GM12878 (cell line): ENCODE measurements at regions not wholly inside any gene's neighbourhood (a gene's known extent, or its start where the extent isn't known, plus 50 kb on each side); places are given as distances from the start of the nearest gene placed in this dataset.

Experiments
- ASH2L ChIP-seq: fragments of 300-600, 200-600 bp; sonication (generic); IDR thresholded peaks from 2 replicates; pipeline ENCODE4 v1.6.1; 2017; ENCODE audit warnings: low read depth, mild to moderate bottlenecking, borderline replicate concordance
- FOXK2 ChIP-seq: fragments of 450-650 bp; IDR thresholded peaks from 2 replicates; pipeline ENCODE4 v1.6.1; 2017; ENCODE audit warnings: mild to moderate bottlenecking, moderate library complexity
- JUND ChIP-seq: IDR thresholded peaks from 2 replicates; pipeline ENCODE4 v1.6.1; 2012; ENCODE audit warnings: low read depth, mild to moderate bottlenecking, low read length, improper control_type of control experiment, moderate library complexity
- MYC ChIP-seq: IDR thresholded peaks from 2 replicates; pipeline ENCODE4 v1.6.1; 2011; ENCODE audit warnings: mild to moderate bottlenecking, low read length, moderate library complexity, inconsistent platforms; ENCODE audit not compliant: insufficient read depth, insufficient replicate concordance, insufficient read length, severe bottlenecking
- RAD51 ChIP-seq: fragments of 450-650 bp; IDR thresholded peaks from 2 replicates; pipeline ENCODE4 v1.6.1; 2016; ENCODE audit warnings: moderate library complexity, mild to moderate bottlenecking, inconsistent platforms
- YY1 ChIP-seq: IDR thresholded peaks from 2 replicates; pipeline ENCODE4 v1.6.1; 2011; ENCODE audit warnings: low read depth, mild to moderate bottlenecking, low read length
- TF ChIP-seq, protein P1 (sequence below): IDR thresholded peaks from 2 replicates; pipeline ENCODE4 v1.6.1; 2011; ENCODE audit warnings: low read depth, low read length, improper control_type of control experiment, borderline replicate concordance
- TF ChIP-seq, protein P2 (sequence below), 3 experiments: IDR thresholded peaks in 2 of 3; conservative IDR thresholded peaks in 1 of 3; 2 replicates each; pipeline ENCODE4 v1.5.1; 2011; ENCODE audit warnings: low read depth in 3 of 3, low read length in 3 of 3, mild to moderate bottlenecking in 3 of 3, control low read depth in 2 of 3, moderate library complexity in 2 of 3, inconsistent platforms in 1 of 3, mixed read lengths in 1 of 3; ENCODE audit not compliant: control insufficient read depth in 2 of 3, insufficient read depth in 1 of 3; ENCODE audit errors: extremely low read depth in 1 of 3
- TF ChIP-seq, protein P3 (sequence below): fragments of 450-650 bp; formaldehyde crosslinking; IDR thresholded peaks from 2 replicates; pipeline ENCODE4 v1.5.0; 2022; ENCODE audit warnings: mild to moderate bottlenecking, missing genetic modification characterization

DNA sequence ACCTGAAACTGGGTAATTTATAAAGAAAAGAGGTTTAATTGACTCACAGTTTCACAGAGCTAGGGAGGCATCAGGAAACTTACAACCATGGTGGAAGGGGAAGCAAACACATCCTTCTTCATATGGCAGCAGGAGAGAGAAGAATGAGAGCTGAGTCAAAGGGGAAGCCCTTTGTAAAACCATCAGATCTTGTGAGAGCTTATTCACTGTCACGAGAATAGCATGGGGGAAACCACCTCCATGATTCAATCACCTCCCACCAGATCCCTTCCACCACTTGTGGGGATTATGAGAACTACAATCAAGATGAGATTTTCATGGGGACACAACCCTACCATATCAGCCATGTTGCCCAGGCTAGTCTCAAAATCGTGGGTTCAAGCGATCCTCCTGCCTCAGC is 143.4 kb downstream of the FGF18 start:
- TF ChIP-seq, protein P1, sequence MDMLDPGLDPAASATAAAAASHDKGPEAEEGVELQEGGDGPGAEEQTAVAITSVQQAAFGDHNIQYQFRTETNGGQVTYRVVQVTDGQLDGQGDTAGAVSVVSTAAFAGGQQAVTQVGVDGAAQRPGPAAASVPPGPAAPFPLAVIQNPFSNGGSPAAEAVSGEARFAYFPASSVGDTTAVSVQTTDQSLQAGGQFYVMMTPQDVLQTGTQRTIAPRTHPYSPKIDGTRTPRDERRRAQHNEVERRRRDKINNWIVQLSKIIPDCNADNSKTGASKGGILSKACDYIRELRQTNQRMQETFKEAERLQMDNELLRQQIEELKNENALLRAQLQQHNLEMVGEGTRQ = no peak
- TF ChIP-seq ASH2L (no peak), MYC (no peak), YY1 (no peak), FOXK2 (no peak), RAD51 (no peak), JUND (no peak)
- TF ChIP-seq, protein P2, sequence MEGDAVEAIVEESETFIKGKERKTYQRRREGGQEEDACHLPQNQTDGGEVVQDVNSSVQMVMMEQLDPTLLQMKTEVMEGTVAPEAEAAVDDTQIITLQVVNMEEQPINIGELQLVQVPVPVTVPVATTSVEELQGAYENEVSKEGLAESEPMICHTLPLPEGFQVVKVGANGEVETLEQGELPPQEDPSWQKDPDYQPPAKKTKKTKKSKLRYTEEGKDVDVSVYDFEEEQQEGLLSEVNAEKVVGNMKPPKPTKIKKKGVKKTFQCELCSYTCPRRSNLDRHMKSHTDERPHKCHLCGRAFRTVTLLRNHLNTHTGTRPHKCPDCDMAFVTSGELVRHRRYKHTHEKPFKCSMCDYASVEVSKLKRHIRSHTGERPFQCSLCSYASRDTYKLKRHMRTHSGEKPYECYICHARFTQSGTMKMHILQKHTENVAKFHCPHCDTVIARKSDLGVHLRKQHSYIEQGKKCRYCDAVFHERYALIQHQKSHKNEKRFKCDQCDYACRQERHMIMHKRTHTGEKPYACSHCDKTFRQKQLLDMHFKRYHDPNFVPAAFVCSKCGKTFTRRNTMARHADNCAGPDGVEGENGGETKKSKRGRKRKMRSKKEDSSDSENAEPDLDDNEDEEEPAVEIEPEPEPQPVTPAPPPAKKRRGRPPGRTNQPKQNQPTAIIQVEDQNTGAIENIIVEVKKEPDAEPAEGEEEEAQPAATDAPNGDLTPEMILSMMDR (IDR thresholded peaks at IDR 0.05 in 2 of 3, conservative IDR thresholded peaks at IDR 0.05 in 1 of 3; ENCODE audit: control insufficient read depth in 2 of 3, extremely low read depth in 1 of 3, insufficient read depth in 1 of 3, low read depth in 3 of 3, low read length in 3 of 3) = no peak
- TF ChIP-seq, protein P3, sequence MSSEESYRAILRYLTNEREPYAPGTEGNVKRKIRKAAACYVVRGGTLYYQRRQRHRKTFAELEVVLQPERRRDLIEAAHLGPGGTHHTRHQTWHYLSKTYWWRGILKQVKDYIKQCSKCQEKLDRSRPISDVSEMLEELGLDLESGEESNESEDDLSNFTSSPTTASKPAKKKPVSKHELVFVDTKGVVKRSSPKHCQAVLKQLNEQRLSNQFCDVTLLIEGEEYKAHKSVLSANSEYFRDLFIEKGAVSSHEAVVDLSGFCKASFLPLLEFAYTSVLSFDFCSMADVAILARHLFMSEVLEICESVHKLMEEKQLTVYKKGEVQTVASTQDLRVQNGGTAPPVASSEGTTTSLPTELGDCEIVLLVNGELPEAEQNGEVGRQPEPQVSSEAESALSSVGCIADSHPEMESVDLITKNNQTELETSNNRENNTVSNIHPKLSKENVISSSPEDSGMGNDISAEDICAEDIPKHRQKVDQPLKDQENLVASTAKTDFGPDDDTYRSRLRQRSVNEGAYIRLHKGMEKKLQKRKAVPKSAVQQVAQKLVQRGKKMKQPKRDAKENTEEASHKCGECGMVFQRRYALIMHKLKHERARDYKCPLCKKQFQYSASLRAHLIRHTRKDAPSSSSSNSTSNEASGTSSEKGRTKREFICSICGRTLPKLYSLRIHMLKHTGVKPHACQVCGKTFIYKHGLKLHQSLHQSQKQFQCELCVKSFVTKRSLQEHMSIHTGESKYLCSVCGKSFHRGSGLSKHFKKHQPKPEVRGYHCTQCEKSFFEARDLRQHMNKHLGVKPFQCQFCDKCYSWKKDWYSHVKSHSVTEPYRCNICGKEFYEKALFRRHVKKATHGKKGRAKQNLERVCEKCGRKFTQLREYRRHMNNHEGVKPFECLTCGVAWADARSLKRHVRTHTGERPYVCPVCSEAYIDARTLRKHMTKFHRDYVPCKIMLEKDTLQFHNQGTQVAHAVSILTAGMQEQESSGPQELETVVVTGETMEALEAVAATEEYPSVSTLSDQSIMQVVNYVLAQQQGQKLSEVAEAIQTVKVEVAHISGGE (CRISPR knock-in tag) = no peak
